GM23338 (cell line): ENCODE measurements at regions not wholly inside any gene's neighbourhood (a gene's known extent, or its start where the extent isn't known, plus 50 kb on each side); places are given as distances from the start of the nearest gene placed in this dataset.

ENCODE experiments used
- ATAC-seq: fragments of 200-7000 bp; cut with Tn5 transposase; 3 replicates; pipeline ENCODE4 v1.9.1; 2020
- DNase-seq: peaks from one replicate; pipeline ENCODE4 v3.0.0-alpha.2; 2015; ENCODE audit warnings: low spot score
- H2AFZ ChIP-seq: fragments of 200-600 bp; sonication (generic); 2 replicates; pipeline ENCODE4 v1.8.0; 2016; ENCODE audit warnings: antibody characterized with exemption, mild to moderate bottlenecking, moderate library complexity
- H3F3A ChIP-seq: fragments of 200-600 bp; sonication (generic); replicated peaks from 2 replicates; pipeline ENCODE4 v1.8.0; 2017; ENCODE audit warnings: antibody characterized with exemption, mixed run types, low read depth
- H3K27ac ChIP-seq: fragments of 200-600 bp; sonication (generic); 2 replicates; pipeline ENCODE4 v1.6.1; 2016; ENCODE audit warnings: low read depth
- H3K27me3 ChIP-seq: fragments of 200-600 bp; sonication (generic); 2 replicates; pipeline ENCODE4 v1.8.0; 2016; ENCODE audit warnings: mild to moderate bottlenecking, mixed run types, moderate library complexity; ENCODE audit not compliant: insufficient read depth
- H3K36me3 ChIP-seq: fragments of 200-600 bp; sonication (generic); 2 replicates; pipeline ENCODE4 v1.8.0; 2016; ENCODE audit warnings: mild to moderate bottlenecking; ENCODE audit not compliant: insufficient read depth
- H3K4me1 ChIP-seq: fragments of 200-600 bp; sonication (generic); 2 replicates; pipeline ENCODE4 v1.8.0; 2016; ENCODE audit warnings: mild to moderate bottlenecking, moderate library complexity; ENCODE audit not compliant: insufficient read depth
- H3K4me2 ChIP-seq: fragments of 200-600 bp; sonication (generic); 2 replicates; pipeline ENCODE4 v1.7.1; 2017; ENCODE audit warnings: mixed run types
- H3K4me3 ChIP-seq: fragments of 200-600 bp; sonication (generic); 2 replicates; pipeline ENCODE4 v1.6.1; 2016; ENCODE audit warnings: mixed run types
- H3K79me2 ChIP-seq: fragments of 200-600 bp; sonication (generic); replicated peaks from 2 replicates; pipeline ENCODE4 v1.8.0; 2017; ENCODE audit warnings: mild to moderate bottlenecking; ENCODE audit not compliant: insufficient read depth
- H3K9me2 ChIP-seq: fragments of 200-600 bp; sonication (generic); 2 replicates; pipeline ENCODE4 v1.8.0; 2017; ENCODE audit not compliant: insufficient read depth
- H4K20me1 ChIP-seq: fragments of 200-600 bp; sonication (generic); replicated peaks from 2 replicates; pipeline ENCODE4 v1.8.0; 2017; ENCODE audit warnings: mild to moderate bottlenecking; ENCODE audit not compliant: insufficient read depth
- H3K27ac Mint-ChIP-seq: 2 replicates; pipeline ENCODE4 v1.8.0; 2020; ENCODE audit warnings: inconsistent platforms, mild to moderate bottlenecking, moderate library complexity, mixed read lengths
- H3K27me3 Mint-ChIP-seq: 3 replicates; pipeline ENCODE4 v1.8.0; 2022; ENCODE audit warnings: low read depth, mild to moderate bottlenecking, moderate library complexity, mixed read lengths, inconsistent platforms; ENCODE audit not compliant: insufficient read depth, poor library complexity
- H3K36me3 Mint-ChIP-seq: 3 replicates; pipeline ENCODE4 v1.8.0; 2021; ENCODE audit warnings: low read depth, mild to moderate bottlenecking, inconsistent platforms, moderate library complexity, mixed read lengths
- H3K4me1 Mint-ChIP-seq: 3 replicates; pipeline ENCODE4 v1.8.0; 2020; ENCODE audit warnings: mild to moderate bottlenecking, inconsistent platforms, mixed read lengths
- H3K4me3 Mint-ChIP-seq: 3 replicates; pipeline ENCODE4 v1.8.0; 2021; ENCODE audit warnings: moderate library complexity, mild to moderate bottlenecking, inconsistent platforms, mixed read lengths
- H3K9me3 Mint-ChIP-seq: 3 replicates; pipeline ENCODE4 v1.8.0; 2020; ENCODE audit warnings: moderate library complexity, mild to moderate bottlenecking, inconsistent platforms, mixed read lengths
- CREB1 ChIP-seq: fragments of 250-450 bp; sonication (Bioruptor Pico); IDR thresholded peaks from 2 replicates; pipeline ENCODE4 v1.5.0; 2020; ENCODE audit warnings: low read depth, mild to moderate bottlenecking, moderate library complexity
- CTCF ChIP-seq, 2 experiments: fragments of 200-600 bp in 1 of 2; sonication (generic) in 1 of 2; conservative IDR thresholded peaks; 2 replicates each; pipeline versions ENCODE4 v1.5.1 to v1.6.1; 2016 to 2017; ENCODE audit warnings: antibody characterized with exemption in 2 of 2, low read depth in 2 of 2, mild to moderate bottlenecking in 2 of 2, moderate library complexity in 1 of 2
- ETS1 ChIP-seq: IDR thresholded peaks from 2 replicates; pipeline ENCODE4 v1.6.1; 2016; ENCODE audit warnings: antibody characterized with exemption
- EZH2 ChIP-seq: fragments of 200-600 bp; sonication (generic); IDR thresholded peaks from one replicate; pipeline ENCODE4 v1.8.0; 2017; ENCODE audit warnings: antibody characterized with exemption, mild to moderate bottlenecking, low read depth; ENCODE audit not compliant: unreplicated experiment
- EZH2phosphoT487 ChIP-seq: fragments of 200-600 bp; sonication (generic); IDR thresholded peaks from one replicate; pipeline ENCODE4 v1.8.1; 2018; ENCODE audit warnings: antibody characterized with exemption; ENCODE audit not compliant: unreplicated experiment
- JUNB ChIP-seq: IDR thresholded peaks from one replicate; pipeline ENCODE4 v1.6.1; 2016; ENCODE audit warnings: antibody characterized with exemption; ENCODE audit not compliant: unreplicated experiment
- NANOG ChIP-seq: IDR thresholded peaks from 2 replicates; pipeline ENCODE4 v1.6.1; 2016; ENCODE audit warnings: antibody characterized with exemption, borderline replicate concordance
- POLR2AphosphoS5 ChIP-seq: IDR thresholded peaks from 2 replicates; pipeline ENCODE4 v1.6.1; 2016; ENCODE audit warnings: antibody characterized with exemption, low read depth
- REST ChIP-seq: IDR thresholded peaks from one replicate; pipeline ENCODE4 v1.6.1; 2018; ENCODE audit warnings: antibody characterized with exemption; ENCODE audit not compliant: unreplicated experiment
- STAT1 ChIP-seq: IDR thresholded peaks from one replicate; pipeline ENCODE4 v1.6.1; 2016; ENCODE audit warnings: antibody characterized with exemption; ENCODE audit not compliant: unreplicated experiment
- ZNF114 ChIP-seq: fragments of 250-450 bp; sonication (Bioruptor Pico); IDR thresholded peaks from 2 replicates; pipeline ENCODE4 v1.5.0; 2020; ENCODE audit warnings: mild to moderate bottlenecking, moderate library complexity
- ZNF331 ChIP-seq: fragments of 250-450 bp; sonication (Bioruptor Pico); IDR thresholded peaks from 2 replicates; pipeline ENCODE4 v1.5.0; 2020; ENCODE audit warnings: low read depth, mild to moderate bottlenecking, moderate library complexity
- ZNF462 ChIP-seq: fragments of 250-450 bp; sonication (Bioruptor Pico); IDR thresholded peaks from 2 replicates; pipeline ENCODE4 v1.5.0; 2020; ENCODE audit warnings: mild to moderate bottlenecking, moderate library complexity

- Histone ChIP-seq H3K9me2 (no peaks in the 10 kb centered on the region), H3K79me2 (no peaks in the 10 kb centered on the region), H3K27me3 (no peaks in the 10 kb centered on the region), H2AFZ (no peak overlapping the region), H3K27ac (no peak overlapping the region), H4K20me1 (no peaks in the 10 kb centered on the region), H3K4me1 (no peaks in the 10 kb centered on the region), H3F3A (no peaks in the 10 kb centered on the region), H3K4me2 (no peak overlapping the region), H3K36me3 (no peaks in the 10 kb centered on the region), H3K4me3 (no peak overlapping the region)
- H3K27ac Mint-ChIP-seq = no peak overlapping the region
- ATAC-seq (peak; percentile 69), DNase-seq (peak; percentile 30)
- H3K36me3 Mint-ChIP-seq = no peaks in the 10 kb centered on the region
- no peak overlapping the region for H3K4me3 Mint-ChIP-seq
- TF ChIP-seq STAT1 (no peak), REST (no peak), ZNF331 (CRISPR knock-in tag) (no peak), JUNB (no peak), ZNF114 (CRISPR knock-in tag) (no peak), NANOG (no peak), ZNF462 (CRISPR knock-in tag) (no peak), CTCF (conservative IDR thresholded peaks at IDR 0.05; ENCODE audit: low read depth in 2 of 2) (no peak), EZH2phosphoT487 (no peak), POLR2AphosphoS5 (no peak), ETS1 (no peak), CREB1 (CRISPR knock-in tag) (no peak), EZH2 (no peak)
- H3K9me3 Mint-ChIP-seq = no peaks in the 10 kb centered on the region
- peaks cover 20% of the 10 kb centered on the region for H3K4me1 Mint-ChIP-seq
- H3K27me3 Mint-ChIP-seq = peaks cover 4% of the 10 kb centered on the region
Observed at GRCh38 chr15:77712438-77712837, 79.7 kb upstream of the LINGO1 start.
